ENCODE measurements at regions not wholly inside any gene's neighbourhood (a gene's known extent, or its start where the extent isn't known, plus 50 kb on each side); places are given as distances from the start of the nearest gene placed in this dataset.

GRCh38 chrX:20596856-20597255 lies 330.1 kb upstream of the RPS6KA3 start:
- DNase-seq: no peak

GRCh38 chrX:20595928-20596575 lies 329.3 kb upstream of the RPS6KA3 start:
- DNase-seq: no peak

GRCh38 chrX:20594985-20595384 lies 328.3 kb upstream of the RPS6KA3 start:
- no peak for DNase-seq

GRCh38 chrX:20593836-20594235 lies 327.1 kb upstream of the RPS6KA3 start:
- DNase-seq: no peak

GRCh38 chrX:20593402-20593801 lies 326.7 kb upstream of the RPS6KA3 start:
- DNase-seq: no peak

- no peak for DNase-seq
Observed at GRCh38 chrX:20591246-20591645, 324.5 kb upstream of the RPS6KA3 start.

- DNase-seq: no peak
Observed at GRCh38 chrX:20585782-20586181, 319.1 kb upstream of the RPS6KA3 start.

- DNase-seq: no peak
Observed at GRCh38 chrX:20571611-20572010, 304.9 kb upstream of the RPS6KA3 start.

- no peak for DNase-seq
Observed at GRCh38 chrX:20567108-20567507, 300.4 kb upstream of the RPS6KA3 start.

- DNase-seq: no peak
Observed at GRCh38 chrX:20547611-20548051, 280.9 kb upstream of the RPS6KA3 start.

- DNase-seq: no peak
Observed at GRCh38 chrX:20545538-20545937, 278.8 kb upstream of the RPS6KA3 start.

GRCh38 chrX:20542072-20542471 lies 275.4 kb upstream of the RPS6KA3 start:
- no peak for DNase-seq

- no peak for DNase-seq
Observed at GRCh38 chrX:20538974-20539373, 272.3 kb upstream of the RPS6KA3 start.

- DNase-seq: no peak
Observed at GRCh38 chrX:20531667-20532066, 265.0 kb upstream of the RPS6KA3 start.

- DNase-seq: peak; percentile 62
Observed at GRCh38 chrX:20530406-20530921, 263.8 kb upstream of the RPS6KA3 start.

- DNase-seq: no peak
Observed at GRCh38 chrX:20529711-20530110, 263.0 kb upstream of the RPS6KA3 start.

GRCh38 chrX:20529301-20529700 lies 262.6 kb upstream of the RPS6KA3 start:
- no peak for DNase-seq

GRCh38 chrX:20527558-20528011 lies 260.9 kb upstream of the RPS6KA3 start:
- no peak for DNase-seq

GRCh38 chrX:20527041-20527440 lies 260.3 kb upstream of the RPS6KA3 start:
- no peak for DNase-seq

- DNase-seq: no peak
Observed at GRCh38 chrX:20523626-20524312, 257.1 kb upstream of the RPS6KA3 start.

GRCh38 chrX:20522420-20522819 lies 255.7 kb upstream of the RPS6KA3 start:
- no peak for DNase-seq

GRCh38 chrX:20521222-20521621 lies 254.5 kb upstream of the RPS6KA3 start:
- no peak for DNase-seq

- DNase-seq: no peak
Observed at GRCh38 chrX:20519826-20520225, 253.1 kb upstream of the RPS6KA3 start.

- no peak for DNase-seq
Observed at GRCh38 chrX:20519146-20519545, 252.4 kb upstream of the RPS6KA3 start.

Data from CD4-positive, alpha-beta T cell treated with Interleukin-10 for 1 hour (primary cell).